Liver (tissue), 8 donors: ENCODE measurements at regions not wholly inside any gene's neighbourhood (a gene's known extent, or its start where the extent isn't known, plus 50 kb on each side); places are given as distances from the start of the nearest gene placed in this dataset.

ENCODE experiments used
- DNase-seq: peaks from one replicate; pipeline ENCODE4 v3.0.0-alpha.2; 2017; ENCODE audit warnings: low spot score
- H3K27ac ChIP-seq, 2 donors: one replicate each; pipeline ENCODE4 v1.7.0; 2013; ENCODE audit warnings: inconsistent platforms in 2 of 2, low read length in 2 of 2, control low read depth in 1 of 2, low read depth in 1 of 2, mild to moderate bottlenecking in 1 of 2
- H3K27me3 ChIP-seq, 4 donors: one replicate each; pipeline versions ENCODE4 v1.6.1 to v1.7.0; 2013; ENCODE audit warnings: low read length in 3 of 4, inconsistent platforms in 1 of 4, mild to moderate bottlenecking in 1 of 4, moderate library complexity in 1 of 4; ENCODE audit not compliant: control insufficient read depth in 4 of 4, insufficient read depth in 4 of 4
- H3K36me3 ChIP-seq, 4 donors: one replicate each; pipeline versions ENCODE4 v1.6.1 to v1.7.0; 2013; ENCODE audit warnings: low read length in 3 of 4, mild to moderate bottlenecking in 3 of 4, low read depth in 1 of 4, moderate library complexity in 1 of 4; ENCODE audit not compliant: control insufficient read depth in 4 of 4, insufficient read depth in 3 of 4
- H3K4me1 ChIP-seq, 4 donors: one replicate each; pipeline versions ENCODE4 v1.6.1 to v1.7.0; 2013; ENCODE audit warnings: low read length in 3 of 4, mild to moderate bottlenecking in 3 of 4, moderate library complexity in 1 of 4; ENCODE audit not compliant: control insufficient read depth in 4 of 4, insufficient read depth in 4 of 4
- H3K4me3 ChIP-seq, 3 donors: one replicate each; pipeline versions ENCODE4 v1.6.1 to v1.7.0; 2013; ENCODE audit warnings: low read length in 3 of 3, control low read depth in 1 of 3, low read depth in 1 of 3, mild to moderate bottlenecking in 1 of 3
- H3K9ac ChIP-seq, 2 donors: one replicate each; pipeline ENCODE4 v1.7.0; 2013; ENCODE audit warnings: low read length in 2 of 2, mild to moderate bottlenecking in 2 of 2, moderate library complexity in 2 of 2, control low read depth in 1 of 2, low read depth in 1 of 2
- H3K9me3 ChIP-seq, 4 donors: one replicate each; pipeline versions ENCODE4 v1.6.1 to v1.7.0; 2013; ENCODE audit warnings: low read length in 3 of 4; ENCODE audit not compliant: control insufficient read depth in 4 of 4
- EGR1 ChIP-seq, 2 donors: IDR thresholded peaks; 2 replicates each; pipeline ENCODE4 v1.6.1; 2016 to 2018; ENCODE audit warnings: antibody characterized with exemption in 2 of 2, low read depth in 2 of 2
- FOXA1 ChIP-seq: IDR thresholded peaks from 2 replicates; pipeline ENCODE4 v1.6.1; 2016; ENCODE audit warnings: antibody characterized with exemption
- FOXA2 ChIP-seq: IDR thresholded peaks from 2 replicates; pipeline ENCODE4 v1.6.1; 2016; ENCODE audit warnings: antibody characterized with exemption
- GABPA ChIP-seq, 2 donors: IDR thresholded peaks in 1 of 2; conservative IDR thresholded peaks in 1 of 2; 2 replicates each; pipeline ENCODE4 v1.6.1; 2016; ENCODE audit warnings: antibody characterized with exemption in 2 of 2, mild to moderate bottlenecking in 1 of 2, moderate library complexity in 1 of 2
- HNF4A ChIP-seq, 2 donors: conservative IDR thresholded peaks; 2 replicates each; pipeline ENCODE4 v1.6.1; 2016; ENCODE audit warnings: antibody characterized with exemption in 2 of 2, mild to moderate bottlenecking in 2 of 2
- HNF4G ChIP-seq: IDR thresholded peaks from 2 replicates; pipeline ENCODE4 v1.6.1; 2016; ENCODE audit warnings: antibody characterized with exemption
- JUND ChIP-seq, 2 donors: IDR thresholded peaks; 2 replicates each; pipeline ENCODE4 v1.6.1; 2016; ENCODE audit warnings: antibody characterized with exemption in 2 of 2
- NR2F2 ChIP-seq: IDR thresholded peaks from 2 replicates; pipeline ENCODE4 v1.6.1; 2016; ENCODE audit warnings: antibody characterized with exemption
- RAD21 ChIP-seq, 2 donors: IDR thresholded peaks; 2 replicates each; pipeline ENCODE4 v1.6.1; 2016; ENCODE audit warnings: antibody characterized with exemption in 2 of 2, mild to moderate bottlenecking in 2 of 2
- RXRA ChIP-seq, 2 donors: IDR thresholded peaks; 2 replicates each; pipeline ENCODE4 v1.6.1; 2017 to 2018; ENCODE audit warnings: antibody characterized with exemption in 2 of 2, mild to moderate bottlenecking in 1 of 2
- SP1 ChIP-seq: IDR thresholded peaks from 2 replicates; pipeline ENCODE4 v1.6.1; 2018; ENCODE audit warnings: antibody characterized with exemption, mild to moderate bottlenecking
- TAF1 ChIP-seq: conservative IDR thresholded peaks from 2 replicates; pipeline ENCODE4 v1.6.1; 2016; ENCODE audit warnings: antibody characterized with exemption, mild to moderate bottlenecking
- YY1 ChIP-seq: IDR thresholded peaks from 2 replicates; pipeline ENCODE4 v1.6.1; 2016; ENCODE audit warnings: antibody characterized with exemption, mild to moderate bottlenecking
- WGBS: extraction: QIAGEN DNeasy Blood & Tissue Kit; methylation state at CpG from one replicate; pipeline ENCODE4 v1.1.7; 2013; 5-methylcytosine and 5-hydroxymethylcytosine counted together
- TF ChIP-seq, protein P1 (sequence below): IDR thresholded peaks from 2 replicates; pipeline ENCODE4 v1.6.1; 2016; ENCODE audit warnings: antibody characterized with exemption, mild to moderate bottlenecking
- TF ChIP-seq, protein P2 (sequence below): fragments of 150-350 bp; IDR thresholded peaks from 2 replicates; pipeline ENCODE4 v1.5.1; 2017; ENCODE audit warnings: improper control_type of control experiment, low read depth, low read length; ENCODE audit not compliant: missing input control
- TF ChIP-seq, protein P3 (sequence below): IDR thresholded peaks from 2 replicates; pipeline ENCODE4 v1.6.1; 2016; ENCODE audit warnings: antibody characterized with exemption
- TF ChIP-seq, protein P4 (sequence below): IDR thresholded peaks from 2 replicates; pipeline ENCODE4 v1.6.1; 2016; ENCODE audit warnings: antibody characterized with exemption
- TF ChIP-seq, protein P5 (sequence below): IDR thresholded peaks from 2 replicates; pipeline ENCODE4 v1.6.1; 2016; ENCODE audit warnings: antibody characterized with exemption
- donor health status: healthy.
- donor health status: healthy.
- donor health status: healthy.
- donor health status: healthy.
- donor health status: healthy.

DNA sequence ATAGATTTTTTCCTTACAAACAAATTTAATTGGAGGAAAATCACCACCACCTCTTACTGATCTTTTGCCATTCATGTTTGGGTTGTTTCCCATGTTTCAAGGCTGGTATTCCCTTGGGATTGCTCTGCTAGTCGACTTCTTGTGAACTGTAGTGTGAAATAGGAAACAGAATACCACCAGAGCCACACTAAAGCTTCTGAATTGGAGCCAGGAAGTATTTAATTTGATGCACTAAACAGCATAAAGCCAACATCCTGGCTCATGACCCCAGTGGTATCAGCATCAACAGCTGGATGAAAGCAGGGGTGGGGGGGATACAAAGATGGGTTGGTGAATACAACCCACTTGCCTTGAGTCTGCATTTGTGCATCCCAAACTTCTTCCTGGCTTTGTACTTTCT lies 127.5 kb downstream of the TBC1D30 start:
- H3K9me3 ChIP-seq = no peaks in the 10 kb centered on the region
- DNase-seq = no peak
- TF ChIP-seq FOXA2 (no peak), EGR1 (IDR thresholded peaks at IDR 0.05; ENCODE audit: low read depth in 2 of 2) (no peak), NR2F2 (no peak), HNF4G (no peak), GABPA (IDR thresholded peaks at IDR 0.05 in 1 of 2, conservative IDR thresholded peaks at IDR 0.05 in 1 of 2) (no peak), TAF1 (no peak), HNF4A (conservative IDR thresholded peaks at IDR 0.05) (no peak), SP1 (no peak), JUND (IDR thresholded peaks at IDR 0.05) (no peak), RXRA (IDR thresholded peaks at IDR 0.05) (no peak), YY1 (no peak), FOXA1 (no peak), RAD21 (IDR thresholded peaks at IDR 0.05) (no peak)
- TF ChIP-seq, protein P1, sequence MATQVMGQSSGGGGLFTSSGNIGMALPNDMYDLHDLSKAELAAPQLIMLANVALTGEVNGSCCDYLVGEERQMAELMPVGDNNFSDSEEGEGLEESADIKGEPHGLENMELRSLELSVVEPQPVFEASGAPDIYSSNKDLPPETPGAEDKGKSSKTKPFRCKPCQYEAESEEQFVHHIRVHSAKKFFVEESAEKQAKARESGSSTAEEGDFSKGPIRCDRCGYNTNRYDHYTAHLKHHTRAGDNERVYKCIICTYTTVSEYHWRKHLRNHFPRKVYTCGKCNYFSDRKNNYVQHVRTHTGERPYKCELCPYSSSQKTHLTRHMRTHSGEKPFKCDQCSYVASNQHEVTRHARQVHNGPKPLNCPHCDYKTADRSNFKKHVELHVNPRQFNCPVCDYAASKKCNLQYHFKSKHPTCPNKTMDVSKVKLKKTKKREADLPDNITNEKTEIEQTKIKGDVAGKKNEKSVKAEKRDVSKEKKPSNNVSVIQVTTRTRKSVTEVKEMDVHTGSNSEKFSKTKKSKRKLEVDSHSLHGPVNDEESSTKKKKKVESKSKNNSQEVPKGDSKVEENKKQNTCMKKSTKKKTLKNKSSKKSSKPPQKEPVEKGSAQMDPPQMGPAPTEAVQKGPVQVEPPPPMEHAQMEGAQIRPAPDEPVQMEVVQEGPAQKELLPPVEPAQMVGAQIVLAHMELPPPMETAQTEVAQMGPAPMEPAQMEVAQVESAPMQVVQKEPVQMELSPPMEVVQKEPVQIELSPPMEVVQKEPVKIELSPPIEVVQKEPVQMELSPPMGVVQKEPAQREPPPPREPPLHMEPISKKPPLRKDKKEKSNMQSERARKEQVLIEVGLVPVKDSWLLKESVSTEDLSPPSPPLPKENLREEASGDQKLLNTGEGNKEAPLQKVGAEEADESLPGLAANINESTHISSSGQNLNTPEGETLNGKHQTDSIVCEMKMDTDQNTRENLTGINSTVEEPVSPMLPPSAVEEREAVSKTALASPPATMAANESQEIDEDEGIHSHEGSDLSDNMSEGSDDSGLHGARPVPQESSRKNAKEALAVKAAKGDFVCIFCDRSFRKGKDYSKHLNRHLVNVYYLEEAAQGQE = no peak
- TF ChIP-seq, protein P2, sequence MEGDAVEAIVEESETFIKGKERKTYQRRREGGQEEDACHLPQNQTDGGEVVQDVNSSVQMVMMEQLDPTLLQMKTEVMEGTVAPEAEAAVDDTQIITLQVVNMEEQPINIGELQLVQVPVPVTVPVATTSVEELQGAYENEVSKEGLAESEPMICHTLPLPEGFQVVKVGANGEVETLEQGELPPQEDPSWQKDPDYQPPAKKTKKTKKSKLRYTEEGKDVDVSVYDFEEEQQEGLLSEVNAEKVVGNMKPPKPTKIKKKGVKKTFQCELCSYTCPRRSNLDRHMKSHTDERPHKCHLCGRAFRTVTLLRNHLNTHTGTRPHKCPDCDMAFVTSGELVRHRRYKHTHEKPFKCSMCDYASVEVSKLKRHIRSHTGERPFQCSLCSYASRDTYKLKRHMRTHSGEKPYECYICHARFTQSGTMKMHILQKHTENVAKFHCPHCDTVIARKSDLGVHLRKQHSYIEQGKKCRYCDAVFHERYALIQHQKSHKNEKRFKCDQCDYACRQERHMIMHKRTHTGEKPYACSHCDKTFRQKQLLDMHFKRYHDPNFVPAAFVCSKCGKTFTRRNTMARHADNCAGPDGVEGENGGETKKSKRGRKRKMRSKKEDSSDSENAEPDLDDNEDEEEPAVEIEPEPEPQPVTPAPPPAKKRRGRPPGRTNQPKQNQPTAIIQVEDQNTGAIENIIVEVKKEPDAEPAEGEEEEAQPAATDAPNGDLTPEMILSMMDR = no peak
- TF ChIP-seq, protein P3, sequence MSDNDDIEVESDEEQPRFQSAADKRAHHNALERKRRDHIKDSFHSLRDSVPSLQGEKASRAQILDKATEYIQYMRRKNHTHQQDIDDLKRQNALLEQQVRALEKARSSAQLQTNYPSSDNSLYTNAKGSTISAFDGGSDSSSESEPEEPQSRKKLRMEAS = no peak
- TF ChIP-seq, protein P4, sequence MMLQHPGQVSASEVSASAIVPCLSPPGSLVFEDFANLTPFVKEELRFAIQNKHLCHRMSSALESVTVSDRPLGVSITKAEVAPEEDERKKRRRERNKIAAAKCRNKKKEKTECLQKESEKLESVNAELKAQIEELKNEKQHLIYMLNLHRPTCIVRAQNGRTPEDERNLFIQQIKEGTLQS = no peak
- TF ChIP-seq, protein P5, sequence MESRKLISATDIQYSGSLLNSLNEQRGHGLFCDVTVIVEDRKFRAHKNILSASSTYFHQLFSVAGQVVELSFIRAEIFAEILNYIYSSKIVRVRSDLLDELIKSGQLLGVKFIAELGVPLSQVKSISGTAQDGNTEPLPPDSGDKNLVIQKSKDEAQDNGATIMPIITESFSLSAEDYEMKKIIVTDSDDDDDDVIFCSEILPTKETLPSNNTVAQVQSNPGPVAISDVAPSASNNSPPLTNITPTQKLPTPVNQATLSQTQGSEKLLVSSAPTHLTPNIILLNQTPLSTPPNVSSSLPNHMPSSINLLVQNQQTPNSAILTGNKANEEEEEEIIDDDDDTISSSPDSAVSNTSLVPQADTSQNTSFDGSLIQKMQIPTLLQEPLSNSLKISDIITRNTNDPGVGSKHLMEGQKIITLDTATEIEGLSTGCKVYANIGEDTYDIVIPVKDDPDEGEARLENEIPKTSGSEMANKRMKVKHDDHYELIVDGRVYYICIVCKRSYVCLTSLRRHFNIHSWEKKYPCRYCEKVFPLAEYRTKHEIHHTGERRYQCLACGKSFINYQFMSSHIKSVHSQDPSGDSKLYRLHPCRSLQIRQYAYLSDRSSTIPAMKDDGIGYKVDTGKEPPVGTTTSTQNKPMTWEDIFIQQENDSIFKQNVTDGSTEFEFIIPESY = no peak
- H3K36me3 ChIP-seq = no peaks in the 10 kb centered on the region
- H3K27ac ChIP-seq = no peak overlapping the region
- WGBS = 29% methylated on average over 1 of the region's 1 CpG
- H3K27me3 ChIP-seq = peaks cover 0 to 2% (median 0%) of the 10 kb centered on the region in 4 donors
- no peaks in the 10 kb centered on the region for H3K4me1 ChIP-seq
- no peak overlapping the region for H3K4me3 ChIP-seq
- no peak overlapping the region for H3K9ac ChIP-seq

DNA sequence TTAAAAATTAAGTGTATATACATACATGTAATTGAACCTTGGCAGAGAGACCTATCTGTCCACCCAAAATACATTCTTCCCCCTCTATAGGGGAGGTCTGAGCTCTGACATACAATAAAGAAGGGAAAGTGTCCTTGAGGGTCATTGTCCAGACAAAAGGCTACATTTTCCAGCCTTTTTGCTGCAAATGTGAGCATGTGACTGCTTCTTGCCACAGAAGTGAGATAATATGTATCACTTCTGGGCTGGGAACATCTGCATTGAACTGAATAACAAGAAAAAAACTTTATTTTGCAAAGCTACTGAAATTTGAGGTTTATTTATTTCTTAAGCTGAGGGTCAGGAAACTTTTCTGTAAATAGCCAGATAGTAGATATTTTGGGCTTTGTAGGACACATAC lies 131.3 kb downstream of the TBC1D30 start:
- Histone ChIP-seq H3K4me3 (no peak overlapping the region), H3K36me3 (no peaks in the 10 kb centered on the region), H3K4me1 (no peaks in the 10 kb centered on the region), H3K9ac (no peak overlapping the region), H3K9me3 (no peaks in the 10 kb centered on the region), H3K27ac (no peak overlapping the region), H3K27me3 (no peaks in the 10 kb centered on the region)
- TF ChIP-seq EGR1 (IDR thresholded peaks at IDR 0.05; ENCODE audit: low read depth in 2 of 2) (no peak), RAD21 (IDR thresholded peaks at IDR 0.05) (no peak), FOXA1 (no peak), YY1 (no peak), RXRA (IDR thresholded peaks at IDR 0.05) (peak; percentile 11 to 12)
- TF ChIP-seq, protein P5 = no peak
- DNase-seq = no peak
